Karpas-422 (cell line): ENCODE measurements at regions not wholly inside any gene's neighbourhood (a gene's known extent, or its start where the extent isn't known, plus 50 kb on each side); places are given as distances from the start of the nearest gene placed in this dataset.

Source experiments
- DNase-seq: peaks from one replicate; pipeline ENCODE4 v3.0.0-alpha.2; 2015
- H2AFZ ChIP-seq: fragments of 200-600 bp; sonication (generic); 2 replicates; pipeline ENCODE4 v1.6.1; 2014; ENCODE audit warnings: antibody characterized with exemption, low read length, mixed read lengths
- H3K27ac ChIP-seq: fragments of 200-600 bp; sonication (generic); 2 replicates; pipeline ENCODE4 v1.5.1; 2014; ENCODE audit warnings: mild to moderate bottlenecking, low read length, moderate library complexity
- H3K27me3 ChIP-seq: fragments of 200-600 bp; sonication (generic); 2 replicates; pipeline ENCODE4 v1.6.1; 2014; ENCODE audit warnings: low read length, mixed read lengths
- H3K36me3 ChIP-seq: fragments of 200-600 bp; sonication (generic); 2 replicates; pipeline ENCODE4 v1.6.1; 2014; ENCODE audit warnings: low read length, mixed read lengths; ENCODE audit not compliant: insufficient read depth
- H3K4me1 ChIP-seq: fragments of 200-600 bp; sonication (generic); 2 replicates; pipeline ENCODE4 v1.6.1; 2014; ENCODE audit warnings: mild to moderate bottlenecking, low read length, mixed read lengths
- H3K4me2 ChIP-seq: fragments of 200-600 bp; sonication (generic); 2 replicates; pipeline ENCODE4 v1.6.1; 2014; ENCODE audit warnings: low read length, low read depth, mild to moderate bottlenecking; ENCODE audit not compliant: poor library complexity, severe bottlenecking
- H3K4me3 ChIP-seq: fragments of 200-600 bp; sonication (generic); 2 replicates; pipeline ENCODE4 v1.5.1; 2014; ENCODE audit warnings: mild to moderate bottlenecking, antibody characterized with exemption, low read length, mixed read lengths
- H3K79me2 ChIP-seq: fragments of 200-600 bp; sonication (generic); 2 replicates; pipeline ENCODE4 v1.6.1; 2014; ENCODE audit warnings: mild to moderate bottlenecking, low read length, mixed read lengths
- H3K9ac ChIP-seq: fragments of 200-600 bp; sonication (generic); 2 replicates; pipeline ENCODE4 v1.6.0; 2014; ENCODE audit warnings: low read length
- H3K9me2 ChIP-seq: fragments of 200-600 bp; sonication (generic), shearing (Covaris generic); replicated peaks from 2 replicates; pipeline ENCODE4 v1.6.0; 2014; ENCODE audit warnings: mild to moderate bottlenecking, low read length, moderate library complexity; ENCODE audit not compliant: insufficient read depth
- H3K9me3 ChIP-seq: fragments of 300-700, 200-600 bp; sonication (generic); 2 replicates; pipeline ENCODE4 v1.6.1; 2014; ENCODE audit warnings: low read length, mixed read lengths
- H4K20me1 ChIP-seq: fragments of 200-600 bp; sonication (generic); 2 replicates; pipeline ENCODE4 v1.6.1; 2014; ENCODE audit warnings: mild to moderate bottlenecking, antibody characterized with exemption, low read length, low read depth; ENCODE audit not compliant: insufficient read depth

GRCh38 chr1:218755128-218755527, 410.0 kb downstream of the TGFB2 start:
- Histone ChIP-seq H3K9me3 (no peaks in the 10 kb centered on the region), H3K4me2 (no peak overlapping the region), H3K4me3 (no peak overlapping the region), H3K79me2 (no peaks in the 10 kb centered on the region), H3K27me3 (no peaks in the 10 kb centered on the region), H3K27ac (no peak overlapping the region), H3K36me3 (no peaks in the 10 kb centered on the region), H3K9me2 (no peaks in the 10 kb centered on the region), H3K4me1 (no peaks in the 10 kb centered on the region), H3K9ac (no peak overlapping the region), H4K20me1 (no peaks in the 10 kb centered on the region), H2AFZ (no peak overlapping the region)
- no peak for DNase-seq

- Histone ChIP-seq H3K9me2 (no peaks in the 10 kb centered on the region), H3K9me3 (no peaks in the 10 kb centered on the region), H3K79me2 (no peaks in the 10 kb centered on the region), H3K9ac (no peak overlapping the region), H3K4me1 (no peaks in the 10 kb centered on the region), H2AFZ (no peak overlapping the region), H3K4me2 (no peak overlapping the region), H3K36me3 (no peaks in the 10 kb centered on the region), H4K20me1 (no peaks in the 10 kb centered on the region), H3K4me3 (no peak overlapping the region), H3K27me3 (no peaks in the 10 kb centered on the region), H3K27ac (no peak overlapping the region)
- no peak for DNase-seq
Observed at GRCh38 chr1:218759795-218760194, 413.9 kb upstream of the LYPLAL1 start.

- Histone ChIP-seq H3K9me3 (no peaks in the 10 kb centered on the region), H3K4me1 (no peaks in the 10 kb centered on the region), H3K4me2 (no peak overlapping the region), H3K9ac (no peak overlapping the region), H4K20me1 (no peaks in the 10 kb centered on the region), H3K36me3 (no peaks in the 10 kb centered on the region), H3K27me3 (no peaks in the 10 kb centered on the region), H3K4me3 (no peak overlapping the region), H2AFZ (no peak overlapping the region), H3K9me2 (no peaks in the 10 kb centered on the region), H3K27ac (no peak overlapping the region), H3K79me2 (no peaks in the 10 kb centered on the region)
- DNase-seq = no peak
Observed at GRCh38 chr1:218760601-218761570, 412.8 kb upstream of the LYPLAL1 start.

- Histone ChIP-seq H3K36me3 (no peaks in the 10 kb centered on the region), H2AFZ (no peak overlapping the region), H4K20me1 (no peaks in the 10 kb centered on the region), H3K4me2 (no peak overlapping the region), H3K9me2 (no peaks in the 10 kb centered on the region), H3K27me3 (no peaks in the 10 kb centered on the region), H3K4me3 (no peak overlapping the region), H3K79me2 (no peaks in the 10 kb centered on the region), H3K9ac (no peak overlapping the region), H3K27ac (no peak overlapping the region), H3K9me3 (no peaks in the 10 kb centered on the region), H3K4me1 (no peaks in the 10 kb centered on the region)
- DNase-seq = no peak
Observed at GRCh38 chr1:218763538-218763937, 410.1 kb upstream of the LYPLAL1 start.

- H3K27me3 ChIP-seq = no peaks in the 10 kb centered on the region
- DNase-seq = no peak
Observed at GRCh38 chr1:218765753-218766152, 407.9 kb upstream of the LYPLAL1 start.

GRCh38 chr1:218771931-218772330, 401.7 kb upstream of the LYPLAL1 start:
- Histone ChIP-seq H3K4me2 (no peak overlapping the region), H3K9ac (no peak overlapping the region), H4K20me1 (no peaks in the 10 kb centered on the region), H3K79me2 (no peaks in the 10 kb centered on the region), H3K27me3 (no peaks in the 10 kb centered on the region), H3K4me1 (no peaks in the 10 kb centered on the region), H3K4me3 (no peak overlapping the region), H3K27ac (no peak overlapping the region), H2AFZ (no peak overlapping the region), H3K36me3 (no peaks in the 10 kb centered on the region), H3K9me3 (no peaks in the 10 kb centered on the region), H3K9me2 (no peaks in the 10 kb centered on the region)
- no peak for DNase-seq

More at GRCh38 chr1:218765753-218766152, 407.9 kb upstream of the LYPLAL1 start:
- H3K79me2 ChIP-seq = no peaks in the 10 kb centered on the region
- no peak overlapping the region for H3K4me3 ChIP-seq
- no peaks in the 10 kb centered on the region for H3K4me1 ChIP-seq
- no peak overlapping the region for H3K27ac ChIP-seq
- no peak overlapping the region for H2AFZ ChIP-seq
- no peak overlapping the region for H3K9ac ChIP-seq
- H4K20me1 ChIP-seq = no peaks in the 10 kb centered on the region
- H3K4me2 ChIP-seq = no peak overlapping the region
- no peaks in the 10 kb centered on the region for H3K9me2 ChIP-seq
- no peaks in the 10 kb centered on the region for H3K9me3 ChIP-seq
- no peaks in the 10 kb centered on the region for H3K36me3 ChIP-seq

- no peaks in the 10 kb centered on the region for H4K20me1 ChIP-seq
- H2AFZ ChIP-seq = no peak overlapping the region
- no peak overlapping the region for H3K27ac ChIP-seq
- H3K79me2 ChIP-seq = no peaks in the 10 kb centered on the region
- H3K9me3 ChIP-seq = no peaks in the 10 kb centered on the region
- no peaks in the 10 kb centered on the region for H3K36me3 ChIP-seq
- no peaks in the 10 kb centered on the region for H3K9me2 ChIP-seq
- H3K4me2 ChIP-seq = no peak overlapping the region
- H3K4me1 ChIP-seq = no peaks in the 10 kb centered on the region
- H3K4me3 ChIP-seq = no peak overlapping the region
- DNase-seq = no peak
- no peaks in the 10 kb centered on the region for H3K27me3 ChIP-seq
- no peak overlapping the region for H3K9ac ChIP-seq
Observed at GRCh38 chr1:218772575-218772974, 401.1 kb upstream of the LYPLAL1 start.

GRCh38 chr1:218775501-218776021, 398.1 kb upstream of the LYPLAL1 start:
- Histone ChIP-seq H4K20me1 (no peaks in the 10 kb centered on the region), H3K4me2 (no peak overlapping the region), H3K4me3 (no peak overlapping the region)

More at GRCh38 chr1:218775501-218776021, 398.1 kb upstream of the LYPLAL1 start:
- no peaks in the 10 kb centered on the region for H3K36me3 ChIP-seq
- no peaks in the 10 kb centered on the region for H3K4me1 ChIP-seq
- H3K27ac ChIP-seq = no peak overlapping the region
- H3K9me3 ChIP-seq = no peaks in the 10 kb centered on the region
- no peak for DNase-seq
- no peak overlapping the region for H2AFZ ChIP-seq
- no peaks in the 10 kb centered on the region for H3K9me2 ChIP-seq
- no peaks in the 10 kb centered on the region for H3K79me2 ChIP-seq
- no peaks in the 10 kb centered on the region for H3K27me3 ChIP-seq
- H3K9ac ChIP-seq = no peak overlapping the region
